OCI-LY1 (cell line): ENCODE measurements at regions not wholly inside any gene's neighbourhood (a gene's known extent, or its start where the extent isn't known, plus 50 kb on each side); places are given as distances from the start of the nearest gene placed in this dataset.

Source experiments
- CTCF ChIP-seq: fragments of 200-600 bp; sonication (generic), shearing (Covaris generic); IDR thresholded peaks from 2 replicates; pipeline ENCODE4 v1.5.1; 2017; ENCODE audit warnings: mild to moderate bottlenecking, antibody characterized with exemption, low read length, moderate library complexity, mixed read lengths
- EZH2 ChIP-seq: fragments of 200-600 bp; sonication (generic), shearing (Covaris generic); IDR thresholded peaks from 2 replicates; pipeline ENCODE4 v1.8.0; 2017; ENCODE audit warnings: borderline replicate concordance, mixed run types, mild to moderate bottlenecking, antibody characterized with exemption, low read length, moderate library complexity, mixed read lengths

- TF ChIP-seq CTCF (no peak), EZH2 (no peak)
These were observed 198.3 kb downstream of the OTOL1 start for GRCh38 chr3:161694682-161695564.
